Stomach (tissue), 8 donors: ENCODE measurements at regions not wholly inside any gene's neighbourhood (a gene's known extent, or its start where the extent isn't known, plus 50 kb on each side); places are given as distances from the start of the nearest gene placed in this dataset.
A peak's percentile ranks its signal among the peaks of the same experiment; 100 is the strongest.
"Not testable (repeated sequence)": the region's sequence is repeated elsewhere in the genome, so short reads cannot be mapped to it uniquely, and the experiment has no call there.

Experiments used
- DNase-seq, 2 donors: peaks; one replicate each; pipeline versions ENCODE4 v3.0.0 to v3.0.0-alpha.2; 2013 to 2019
- H3K27ac ChIP-seq, 5 donors: fragments of 200-600 bp in 4 of 5; sonication (generic) in 4 of 5; one replicate each; pipeline ENCODE4 v1.5.1; 2013 to 2019; ENCODE audit warnings: mild to moderate bottlenecking in 1 of 5, moderate library complexity in 1 of 5
- H3K27me3 ChIP-seq, 3 donors: fragments of 200-600 bp; sonication (generic); one replicate each; pipeline ENCODE4 v1.5.1; 2017 to 2019; ENCODE audit warnings: mixed run types in 1 of 3
- H3K36me3 ChIP-seq, 4 donors: fragments of 200-600 bp; sonication (generic); 1 replicate in 3 of 4; 2 replicates in 1 of 4; pipeline ENCODE4 v1.5.1; 2016 to 2019
- H3K4me1 ChIP-seq, 4 donors: fragments of 200-600 bp; sonication (generic); one replicate each; pipeline ENCODE4 v1.5.1; 2016 to 2019
- H3K4me3 ChIP-seq, 4 donors: fragments of 200-600 bp; sonication (generic) in 3 of 4; one replicate each; pipeline ENCODE4 v1.5.1; 2016 to 2019; ENCODE audit warnings: mild to moderate bottlenecking in 1 of 4
- H3K9me3 ChIP-seq, 4 donors: fragments of 200-600 bp; sonication (generic); one replicate each; pipeline ENCODE4 v1.5.1; 2016 to 2019
- EP300 ChIP-seq: sonication (generic); formaldehyde crosslinking; IDR thresholded peaks from one replicate; pipeline ENCODE4 v1.6.1; 2017; ENCODE audit warnings: antibody characterized with exemption
- POLR2A ChIP-seq, 4 donors: fragments of 450-650 bp; IDR thresholded peaks; one replicate each; pipeline ENCODE4 v1.6.1; 2016; ENCODE audit warnings: antibody characterized with exemption in 4 of 4, control low read depth in 2 of 4, mild to moderate bottlenecking in 1 of 4, moderate library complexity in 1 of 4
- POLR2AphosphoS5 ChIP-seq, 3 donors: sonication (generic); formaldehyde crosslinking; IDR thresholded peaks; one replicate each; pipeline ENCODE4 v1.6.1; 2016; ENCODE audit warnings: antibody characterized with exemption in 3 of 3
- WGBS, 5 donors: extraction: QIAGEN DNeasy Blood & Tissue Kit in 3 of 5; methylation state at CpG; one replicate each; pipeline versions ENCODE4 v1.1.5 to v1.1.7; 2013 to 2018; 5-methylcytosine and 5-hydroxymethylcytosine counted together
- intact Hi-C: fragments of 100-400 bp; cut with DNase I; formaldehyde crosslinking; loops from one replicate; pipeline ENCODE4 v1.15.1; 2023; ENCODE audit warnings: low total_unique reads
- TF ChIP-seq, protein P1 (sequence below), 7 experiments: fragments of 450-650 bp in 4 of 7; fragments of 200-600 bp in 3 of 7; sonication (generic) in 3 of 7; IDR thresholded peaks; one replicate each; pipeline ENCODE4 v1.5.1; 2016 to 2019; ENCODE audit warnings: antibody characterized with exemption in 7 of 7, control low read depth in 2 of 7, mild to moderate bottlenecking in 1 of 7
- donor health status: healthy with polysubstance abuse.
- donor health status: Bipolar disorder and iron deficiency.
- donor health status: healthy.

DNA sequence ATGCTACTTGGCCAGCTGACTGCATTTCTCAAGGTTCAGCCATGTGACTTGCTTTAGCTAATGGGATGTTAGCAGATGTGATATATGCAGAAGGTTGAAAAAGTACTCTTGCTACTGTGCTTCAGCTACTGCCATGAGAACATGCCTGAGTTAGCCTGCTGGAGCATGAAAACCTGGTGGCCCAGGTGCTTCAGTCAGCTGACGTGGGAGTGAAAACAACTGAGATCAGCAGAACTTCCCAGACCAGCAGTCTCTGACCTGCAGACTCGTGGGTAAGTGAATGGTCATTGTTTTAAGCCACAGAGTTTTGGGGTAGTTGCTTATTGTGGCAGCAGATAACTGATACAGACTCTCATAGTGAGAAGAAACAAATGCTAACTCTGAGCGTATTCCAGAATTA lies 118.6 kb upstream of the GRIN2B start:
- 70 to 77% (median 75%) methylated on average over 3 of the region's 3 CpGs for WGBS, 5 donors
- no peaks in the 10 kb centered on the region for H3K36me3 ChIP-seq
- TF ChIP-seq POLR2AphosphoS5 (IDR thresholded peaks at IDR 0.05) (no peak), POLR2A (IDR thresholded peaks at IDR 0.05) (no peak), EP300 (no peak)
- TF ChIP-seq, protein P1, sequence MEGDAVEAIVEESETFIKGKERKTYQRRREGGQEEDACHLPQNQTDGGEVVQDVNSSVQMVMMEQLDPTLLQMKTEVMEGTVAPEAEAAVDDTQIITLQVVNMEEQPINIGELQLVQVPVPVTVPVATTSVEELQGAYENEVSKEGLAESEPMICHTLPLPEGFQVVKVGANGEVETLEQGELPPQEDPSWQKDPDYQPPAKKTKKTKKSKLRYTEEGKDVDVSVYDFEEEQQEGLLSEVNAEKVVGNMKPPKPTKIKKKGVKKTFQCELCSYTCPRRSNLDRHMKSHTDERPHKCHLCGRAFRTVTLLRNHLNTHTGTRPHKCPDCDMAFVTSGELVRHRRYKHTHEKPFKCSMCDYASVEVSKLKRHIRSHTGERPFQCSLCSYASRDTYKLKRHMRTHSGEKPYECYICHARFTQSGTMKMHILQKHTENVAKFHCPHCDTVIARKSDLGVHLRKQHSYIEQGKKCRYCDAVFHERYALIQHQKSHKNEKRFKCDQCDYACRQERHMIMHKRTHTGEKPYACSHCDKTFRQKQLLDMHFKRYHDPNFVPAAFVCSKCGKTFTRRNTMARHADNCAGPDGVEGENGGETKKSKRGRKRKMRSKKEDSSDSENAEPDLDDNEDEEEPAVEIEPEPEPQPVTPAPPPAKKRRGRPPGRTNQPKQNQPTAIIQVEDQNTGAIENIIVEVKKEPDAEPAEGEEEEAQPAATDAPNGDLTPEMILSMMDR (IDR thresholded peaks at IDR 0.05) = no peak
- DNase-seq = no peak
- H3K4me3 ChIP-seq = no peak overlapping the region
- H3K27ac ChIP-seq = no peak overlapping the region
- H3K9me3 ChIP-seq = peaks cover 0 to 15% (median 12%) of the 10 kb centered on the region in 4 donors
- no peaks in the 10 kb centered on the region for H3K27me3 ChIP-seq
- intact Hi-C loops = no loop called here
- no peaks in the 10 kb centered on the region for H3K4me1 ChIP-seq

GRCh38 chr12:14101556-14101955 lies 120.2 kb upstream of the GRIN2B start:
- H3K4me3 ChIP-seq, H3K27me3 ChIP-seq, H3K36me3 ChIP-seq, H3K4me1 ChIP-seq, DNase-seq, intact Hi-C loops, H3K27ac ChIP-seq: not testable (repeated sequence)
- peaks cover 0 to 15% (median 12%) of the 10 kb centered on the region in 4 donors for H3K9me3 ChIP-seq
- WGBS, 5 donors = 86 to 100% (median 96%) methylated on average over 1 of the region's 1 CpG

DNA sequence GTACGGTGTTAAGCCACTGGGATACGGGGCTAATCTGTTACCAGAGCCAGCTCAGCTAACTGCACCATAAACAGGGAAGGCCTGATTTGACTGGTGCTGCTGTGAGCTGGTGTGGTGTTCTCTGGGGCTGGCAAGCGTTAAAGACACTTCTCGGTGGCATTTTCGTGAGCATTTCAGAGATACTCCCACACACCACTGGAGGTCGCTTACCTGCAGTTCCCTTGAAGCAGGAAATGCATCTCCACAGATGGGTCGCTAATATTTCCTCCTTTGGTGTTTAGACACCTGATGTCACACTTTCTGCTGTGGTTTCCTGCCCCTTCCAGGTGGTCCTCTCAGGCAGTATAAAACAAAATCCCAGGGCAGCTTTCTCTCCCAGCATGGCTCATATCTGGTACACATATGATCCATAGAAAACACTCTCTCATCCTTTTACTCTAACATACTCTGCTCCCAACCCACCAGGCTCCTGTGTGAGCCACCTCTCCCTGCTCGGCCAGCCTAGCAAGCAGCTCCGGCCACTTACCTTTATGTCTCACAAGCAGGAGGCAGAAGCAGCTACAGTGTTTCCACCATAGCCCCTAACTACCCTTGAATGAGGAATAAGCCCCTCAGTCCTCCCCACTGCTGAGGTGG lies 129.9 kb upstream of the GRIN2B start:
- DNase-seq = peak in 1 of 2 donors; percentile 35
- intact Hi-C loops = no loop called here
- Histone ChIP-seq H3K4me3 (no peak overlapping the region), H3K27me3 (no peaks in the 10 kb centered on the region), H3K4me1 (no peaks in the 10 kb centered on the region), H3K36me3 (no peaks in the 10 kb centered on the region), H3K9me3 (no peaks in the 10 kb centered on the region), H3K27ac (no peak overlapping the region)
- TF ChIP-seq, protein P1 (IDR thresholded peaks at IDR 0.05) = no peak
- no peak for TF ChIP-seq POLR2AphosphoS5 (IDR thresholded peaks at IDR 0.05)
- TF ChIP-seq POLR2A (IDR thresholded peaks at IDR 0.05) = no peak
- TF ChIP-seq EP300 = no peak
- WGBS, 5 donors = 39 to 51% (median 41%) methylated on average over 9 of the region's 9 CpGs

GRCh38 chr12:14113031-14113430 lies 131.6 kb upstream of the GRIN2B start:
- 21 to 43% (median 36%) methylated on average over 1 of the region's 1 CpG for WGBS, 5 donors
- H3K27me3 ChIP-seq = no peaks in the 10 kb centered on the region
- H3K9me3 ChIP-seq = peaks cover 0 to 9% (median 4%) of the 10 kb centered on the region in 4 donors
- no peak overlapping the region for H3K4me3 ChIP-seq
- no peak for TF ChIP-seq EP300
- TF ChIP-seq, protein P1 (IDR thresholded peaks at IDR 0.05) = no peak
- no peak for TF ChIP-seq POLR2AphosphoS5 (IDR thresholded peaks at IDR 0.05)
- no peak for TF ChIP-seq POLR2A (IDR thresholded peaks at IDR 0.05)
- H3K36me3 ChIP-seq = no peaks in the 10 kb centered on the region
- intact Hi-C loops = no loop called here
- H3K27ac ChIP-seq = no peak overlapping the region
- DNase-seq = no peak
- H3K4me1 ChIP-seq = no peaks in the 10 kb centered on the region

- TF ChIP-seq, protein P1 (IDR thresholded peaks at IDR 0.05) = no peak
- TF ChIP-seq POLR2A (IDR thresholded peaks at IDR 0.05) = no peak
- no peak for TF ChIP-seq POLR2AphosphoS5 (IDR thresholded peaks at IDR 0.05)
- TF ChIP-seq EP300 = no peak
- Histone ChIP-seq H3K36me3 (no peaks in the 10 kb centered on the region), H3K27ac (no peak overlapping the region), H3K4me1 (no peaks in the 10 kb centered on the region), H3K9me3 (peaks cover 0 to 11% (median 5%) of the 10 kb centered on the region in 4 donors), H3K4me3 (no peak overlapping the region), H3K27me3 (no peaks in the 10 kb centered on the region)
- no peak for DNase-seq
- intact Hi-C loops = no loop called here
- WGBS, 5 donors = 65 to 100% (median 79%) methylated on average over 2 of the region's 2 CpGs
Observed at GRCh38 chr12:14126692-14127091, 145.3 kb upstream of the GRIN2B start.
